Erythroblast (primary cell): ENCODE measurements at regions not wholly inside any gene's neighbourhood (a gene's known extent, or its start where the extent isn't known, plus 50 kb on each side); places are given as distances from the start of the nearest gene placed in this dataset.
A peak's percentile ranks its signal among the peaks of the same experiment; 100 is the strongest.

Experiments used
- DNase-seq, 2 experiments: peaks; one replicate each; lab custom pipeline; 2025; lab: John Stamatoyannopoulos, UW
- GATA1 ChIP-seq: IDR thresholded peaks from 2 replicates; pipeline ENCODE4 v1.6.1; 2011; ENCODE audit warnings: low read depth, mild to moderate bottlenecking, control low read depth, low read length, moderate library complexity
- POLR2A ChIP-seq: IDR thresholded peaks from 2 replicates; pipeline ENCODE4 v1.6.1; 2011; ENCODE audit warnings: mild to moderate bottlenecking, low read length

DNA sequence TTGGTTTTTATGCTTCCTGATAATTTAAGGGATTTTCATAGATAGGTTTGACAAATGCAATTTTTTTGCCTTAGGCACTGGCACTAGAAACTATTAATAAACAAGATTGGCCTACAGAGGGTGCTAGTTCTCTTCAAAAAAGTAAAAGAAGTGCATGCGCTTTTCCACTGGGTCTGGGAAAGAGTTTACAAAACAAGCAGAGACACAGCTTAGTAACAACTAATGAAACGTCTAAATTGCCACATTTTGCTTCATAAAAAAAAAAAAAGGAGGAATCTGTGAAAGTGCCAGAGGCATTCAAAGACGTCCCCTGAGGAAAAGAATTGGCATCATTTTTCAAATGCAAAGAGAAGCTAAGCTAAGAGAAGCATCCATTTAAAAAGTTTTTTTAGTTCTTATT, 58.3 kb upstream of the EEA1 start:
- peak; percentile 61 to 76 for DNase-seq
- TF ChIP-seq GATA1 = no peak
- TF ChIP-seq POLR2A = no peak

GRCh38 chr12:92987846-92988621, 58.9 kb upstream of the EEA1 start:
- DNase-seq = no peak
- TF ChIP-seq POLR2A (no peak), GATA1 (no peak)

DNA sequence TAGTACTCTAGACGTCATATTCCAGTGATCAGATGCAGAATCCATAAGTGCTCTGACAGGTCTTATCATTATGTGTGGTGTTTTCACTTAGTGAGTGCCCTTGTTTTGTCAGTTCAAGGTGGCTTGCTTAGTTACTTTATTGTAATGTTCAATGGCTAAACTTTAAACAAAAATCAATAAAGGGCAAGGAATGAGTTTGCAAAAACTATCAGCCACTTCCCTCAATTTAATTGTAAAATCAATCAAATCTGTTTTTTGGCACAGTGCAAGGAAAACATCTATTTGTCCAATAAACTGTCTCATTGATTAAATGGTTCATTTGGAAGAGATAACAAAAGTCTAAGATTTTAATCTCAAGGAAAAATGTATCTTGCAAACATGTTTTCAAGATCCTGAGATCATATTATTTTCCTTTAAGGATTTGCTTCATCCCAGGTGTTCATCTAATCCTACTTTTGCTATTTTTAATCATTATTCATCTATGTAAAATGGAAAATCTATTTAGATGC, 59.6 kb upstream of the EEA1 start:
- no peak for TF ChIP-seq POLR2A
- TF ChIP-seq GATA1 = no peak
- DNase-seq = no peak

- no peak for DNase-seq
- TF ChIP-seq GATA1 = no peak
- TF ChIP-seq POLR2A = no peak
Observed at GRCh38 chr12:92989715-92990484, 60.8 kb upstream of the EEA1 start.

DNA sequence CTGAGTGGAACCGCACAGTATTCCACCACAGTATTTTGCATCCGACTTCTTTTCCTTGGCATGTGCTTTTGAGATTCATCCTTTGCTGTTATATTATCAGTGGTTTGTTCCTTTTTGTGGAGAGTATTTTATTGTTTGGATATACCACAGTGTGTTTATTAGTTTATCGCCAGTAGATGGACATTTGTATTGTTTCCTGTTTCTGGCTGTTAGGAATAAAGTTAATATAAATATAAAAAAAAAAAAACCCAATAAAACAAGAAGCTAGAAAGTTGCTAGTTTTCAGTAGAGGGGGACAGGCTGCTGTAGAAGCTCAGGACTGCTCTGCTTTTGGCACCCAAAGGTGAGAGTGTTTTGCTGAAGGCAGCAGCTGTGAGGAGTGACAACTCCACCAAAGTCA, 62.0 kb upstream of the EEA1 start:
- TF ChIP-seq GATA1 = no peak
- no peak for TF ChIP-seq POLR2A
- DNase-seq = no peak

- TF ChIP-seq GATA1 (no peak), POLR2A (no peak)
- no peak for DNase-seq
Observed at GRCh38 chr12:92992041-92992440, 62.9 kb upstream of the EEA1 start.

GRCh38 chr12:92993259-92993658, 64.2 kb upstream of the EEA1 start:
- no peak for DNase-seq
- TF ChIP-seq POLR2A (no peak), GATA1 (no peak)

DNA sequence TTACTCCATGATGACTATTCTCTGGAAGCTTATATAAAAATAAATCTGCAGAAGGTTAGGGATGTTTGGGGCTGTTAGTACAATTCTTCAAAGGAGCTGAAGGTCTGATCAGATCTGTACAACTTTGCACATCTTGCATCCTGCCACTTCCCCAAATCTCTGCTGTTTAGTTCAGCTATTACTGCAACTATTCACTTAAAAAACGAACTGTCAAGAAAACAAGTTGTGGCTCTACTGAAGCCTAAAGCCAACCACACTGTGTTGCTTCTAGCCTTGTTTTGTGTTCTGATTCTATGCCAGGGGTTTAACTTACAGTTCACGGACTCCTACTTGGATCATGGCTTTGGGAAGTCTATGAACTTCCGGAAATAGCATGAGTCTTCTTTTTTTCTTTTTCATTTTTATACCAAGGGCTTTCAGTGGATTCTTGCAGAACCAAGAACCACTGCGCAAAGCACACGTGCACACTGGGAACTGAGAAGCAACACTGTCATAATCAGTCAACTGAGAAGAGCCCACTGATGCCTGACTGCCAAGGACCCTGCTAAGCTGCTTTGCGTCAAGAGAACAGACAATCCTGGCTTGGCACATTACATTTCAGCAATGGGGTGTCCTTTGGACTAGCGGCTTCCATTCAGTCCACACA, 66.3 kb upstream of the EEA1 start:
- TF ChIP-seq GATA1 (no peak), POLR2A (no peak)
- no peak for DNase-seq

DNA sequence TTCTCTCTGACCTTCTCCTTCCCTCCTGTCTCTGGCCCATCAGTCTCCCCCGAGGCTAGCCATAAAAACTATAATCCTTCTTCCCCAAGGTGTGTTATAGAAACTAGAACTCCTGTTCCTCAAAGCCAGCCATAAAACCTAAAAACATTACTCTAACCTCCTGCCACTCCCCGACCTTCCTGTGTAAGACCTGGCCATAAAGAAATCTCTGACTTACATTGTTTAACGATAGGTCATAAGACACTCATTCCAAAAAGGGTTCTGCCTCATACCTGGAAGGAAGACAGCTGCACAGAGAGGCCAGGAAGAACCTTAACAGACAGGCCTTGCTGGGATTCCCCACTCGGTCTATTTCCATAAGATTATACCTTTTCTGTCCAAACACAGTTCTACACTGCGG, 70.9 kb upstream of the EEA1 start:
- no peak for DNase-seq
- no peak for TF ChIP-seq GATA1
- no peak for TF ChIP-seq POLR2A

DNA sequence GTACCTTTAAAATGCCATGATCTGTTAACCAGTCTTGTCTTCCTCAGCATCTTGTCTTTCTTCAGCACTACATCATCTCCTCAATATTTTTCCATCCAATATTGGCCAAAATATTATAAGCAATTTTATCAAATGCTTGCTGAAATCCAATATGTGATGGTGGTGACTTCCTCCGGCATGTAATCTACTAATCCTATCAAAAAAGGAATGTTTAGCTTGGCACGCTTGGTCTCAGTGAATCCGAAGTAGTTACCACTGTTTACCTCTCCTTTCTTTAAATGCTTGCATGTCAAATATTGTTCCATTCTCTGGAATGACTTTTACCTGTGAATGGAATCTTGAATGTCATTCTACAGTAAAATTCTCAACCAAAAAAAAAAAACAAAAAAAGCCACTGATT, 72.3 kb upstream of the EEA1 start:
- no peak for DNase-seq
- TF ChIP-seq POLR2A (no peak), GATA1 (no peak)

DNA sequence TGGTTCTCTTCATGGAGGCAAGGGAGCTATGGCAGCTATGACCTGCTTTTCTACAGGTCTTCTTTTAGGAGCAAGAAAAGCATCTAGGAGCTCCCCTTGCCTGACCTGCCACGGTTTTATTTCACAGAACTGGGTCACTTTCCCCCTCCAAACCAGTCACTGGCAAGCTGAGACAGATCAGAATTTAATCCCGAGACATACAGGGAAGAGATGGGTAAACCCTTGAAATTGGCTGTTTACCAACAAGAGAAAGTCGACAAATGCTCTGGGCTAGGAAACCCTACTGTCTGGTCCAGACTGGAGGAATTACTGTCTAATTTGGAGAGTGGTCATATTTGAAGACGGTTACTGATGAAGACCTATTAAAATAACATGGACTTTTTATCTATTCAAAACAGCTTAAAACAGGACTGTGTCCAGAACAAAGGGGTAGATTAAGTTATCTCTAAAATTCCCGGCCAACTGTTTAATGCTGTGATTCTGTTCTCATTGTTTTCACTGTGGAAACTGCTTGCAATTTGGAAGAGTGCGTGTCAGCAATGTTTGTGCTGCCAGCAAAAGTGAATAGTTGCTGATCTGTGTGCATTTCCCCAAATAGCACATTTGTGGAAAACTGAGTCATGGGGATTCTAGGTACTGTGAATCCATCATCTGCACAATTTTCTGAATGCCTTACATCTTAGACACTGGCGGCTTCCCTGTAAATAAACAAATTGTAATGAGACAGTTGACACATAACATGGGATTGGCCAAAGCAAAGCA, 73.4 kb upstream of the EEA1 start:
- no peak for DNase-seq
- TF ChIP-seq GATA1 (no peak), POLR2A (no peak)

GRCh38 chr12:93003531-93004239, 74.6 kb upstream of the EEA1 start:
- no peak for DNase-seq
- TF ChIP-seq POLR2A = no peak
- TF ChIP-seq GATA1 = no peak

GRCh38 chr12:93005928-93006392, 76.9 kb upstream of the EEA1 start:
- no peak for DNase-seq
- TF ChIP-seq GATA1 (no peak), POLR2A (no peak)
